ENCODE measurements at regions not wholly inside any gene's neighbourhood (a gene's known extent, or its start where the extent isn't known, plus 50 kb on each side); places are given as distances from the start of the nearest gene placed in this dataset.

GRCh38 chr4:135365065-135365464 lies 1163.5 kb upstream of the PABPC4L start:
- DNase-seq (peak; percentile 41), ATAC-seq (peak; percentile 45; the same call in 1 of the 2 replicates)
- no peaks in the 10 kb centered on the region for H3F3A ChIP-seq (ENCODE audit: low read length, unreplicated experiment)
- no peak overlapping the region for H3K4me2 ChIP-seq (ENCODE audit: low read length)
- intact Hi-C loops (cut with micrococcal nuclease): no loop called here
- no peak overlapping the region for H3K4me3 ChIP-seq (ENCODE audit: low read length)
- H3K9me2 ChIP-seq (replicated peaks; ENCODE audit: low read length): no peaks in the 10 kb centered on the region
- no TSS peak for BruUV-seq (replicated peaks)
- no peaks in the 10 kb centered on the region for H3K36me3 ChIP-seq (ENCODE audit: low read depth, low read length)
- H4K20me1 ChIP-seq (ENCODE audit: low read length): no peaks in the 10 kb centered on the region
- no peak overlapping the region for H3K9ac ChIP-seq (ENCODE audit: low read length)
- ChIA-PET CTCF (no interaction called here), POLR2A (ENCODE audit: unreplicated experiment) (no interaction called here)
- H3K9me3 ChIP-seq (ENCODE audit: low read length): no peaks in the 10 kb centered on the region
- no peaks in the 10 kb centered on the region for H3K79me2 ChIP-seq (ENCODE audit: low read length)
- H3K4me1 ChIP-seq (ENCODE audit: insufficient read depth, low read length): no peaks in the 10 kb centered on the region; the same call in 1 of the 2 replicates
- no peaks in the 10 kb centered on the region for H3K27me3 ChIP-seq (ENCODE audit: low read length)
- no peak overlapping the region for H2AFZ ChIP-seq (ENCODE audit: low read length)
- 0 out of 2 replicates have a peak overlapping the region, but pooled peaks have one; percentile 7 for H3K27ac ChIP-seq (ENCODE audit: low read length)
- TF ChIP-seq EZH2phosphoT487 (IDR thresholded peaks at IDR 0.05; ENCODE audit: borderline replicate concordance, low read length): no peak
- no peak for TF ChIP-seq CTCF (conservative IDR thresholded peaks at IDR 0.05; ENCODE audit: low read depth, low read length)
- TF ChIP-seq EZH2 (IDR thresholded peaks at IDR 0.05; ENCODE audit: low read length, unreplicated experiment): no peak

- POLR2A ChIA-PET (ENCODE audit: unreplicated experiment): no interaction called here
- Histone ChIP-seq H3K79me2 (ENCODE audit: low read length) (no peaks in the 10 kb centered on the region), H3K27ac (ENCODE audit: low read length) (no peak overlapping the region), H3K9ac (ENCODE audit: low read length) (no peak overlapping the region), H3K9me3 (ENCODE audit: low read length) (no peaks in the 10 kb centered on the region), H3F3A (ENCODE audit: low read length, unreplicated experiment) (no peaks in the 10 kb centered on the region), H3K27me3 (ENCODE audit: low read length) (no peaks in the 10 kb centered on the region), H2AFZ (ENCODE audit: low read length) (no peak overlapping the region), H3K4me1 (ENCODE audit: insufficient read depth, low read length) (no peaks in the 10 kb centered on the region), H3K36me3 (ENCODE audit: low read depth, low read length) (no peaks in the 10 kb centered on the region), H3K4me2 (ENCODE audit: low read length) (no peak overlapping the region), H3K9me2 (replicated peaks; ENCODE audit: low read length) (no peaks in the 10 kb centered on the region), H3K4me3 (ENCODE audit: low read length) (no peak overlapping the region), H4K20me1 (ENCODE audit: low read length) (no peaks in the 10 kb centered on the region)
- DNase-seq: no peak
- CTCF ChIA-PET: no interaction called here
- TF ChIP-seq EZH2phosphoT487 (IDR thresholded peaks at IDR 0.05; ENCODE audit: borderline replicate concordance, low read length): no peak
- no peak for TF ChIP-seq EZH2 (IDR thresholded peaks at IDR 0.05; ENCODE audit: low read length, unreplicated experiment)
- TF ChIP-seq CTCF (conservative IDR thresholded peaks at IDR 0.05; ENCODE audit: low read depth, low read length): no peak
- no TSS peak for BruUV-seq (replicated peaks)
- intact Hi-C loops (cut with micrococcal nuclease): no loop called here
- ATAC-seq: no peak
Observed at GRCh38 chr4:135359128-135359527, 1157.5 kb upstream of the PABPC4L start.

- CTCF ChIA-PET: no interaction called here
Observed at GRCh38 chr4:135357091-135357490, 1155.5 kb upstream of the PABPC4L start.

More at GRCh38 chr4:135357091-135357490, 1155.5 kb upstream of the PABPC4L start:
- Histone ChIP-seq H3K9ac (ENCODE audit: low read length) (no peak overlapping the region), H4K20me1 (ENCODE audit: low read length) (no peaks in the 10 kb centered on the region), H3F3A (ENCODE audit: low read length, unreplicated experiment) (no peaks in the 10 kb centered on the region), H3K4me2 (ENCODE audit: low read length) (no peak overlapping the region), H3K9me2 (replicated peaks; ENCODE audit: low read length) (no peaks in the 10 kb centered on the region), H3K4me1 (ENCODE audit: insufficient read depth, low read length) (no peaks in the 10 kb centered on the region), H3K79me2 (ENCODE audit: low read length) (no peaks in the 10 kb centered on the region), H3K4me3 (ENCODE audit: low read length) (no peak overlapping the region), H2AFZ (ENCODE audit: low read length) (no peak overlapping the region), H3K9me3 (ENCODE audit: low read length) (no peaks in the 10 kb centered on the region), H3K36me3 (ENCODE audit: low read depth, low read length) (no peaks in the 10 kb centered on the region), H3K27me3 (ENCODE audit: low read length) (no peaks in the 10 kb centered on the region), H3K27ac (ENCODE audit: low read length) (no peak overlapping the region)
- BruUV-seq (replicated peaks): no TSS peak
- intact Hi-C loops (cut with micrococcal nuclease): no loop called here
- no peak for DNase-seq
- no peak for ATAC-seq
- POLR2A ChIA-PET (ENCODE audit: unreplicated experiment): no interaction called here
- TF ChIP-seq EZH2 (IDR thresholded peaks at IDR 0.05; ENCODE audit: low read length, unreplicated experiment): no peak
- TF ChIP-seq EZH2phosphoT487 (IDR thresholded peaks at IDR 0.05; ENCODE audit: borderline replicate concordance, low read length): no peak
- TF ChIP-seq CTCF (conservative IDR thresholded peaks at IDR 0.05; ENCODE audit: low read depth, low read length): no peak

All from PC-3 (cell line).